ENCODE measurements at regions not wholly inside any gene's neighbourhood (a gene's known extent, or its start where the extent isn't known, plus 50 kb on each side); places are given as distances from the start of the nearest gene placed in this dataset.

- Histone ChIP-seq H4K20me1 (ENCODE audit: insufficient read depth) (no peaks in the 10 kb centered on the region), H3K4me2 (no peak overlapping the region), H3F3A (ENCODE audit: insufficient read depth, low read depth) (no peaks in the 10 kb centered on the region), H3K27me3 (ENCODE audit: insufficient read depth, low read depth) (no peaks in the 10 kb centered on the region), H3K79me2 (ENCODE audit: low read depth) (no peaks in the 10 kb centered on the region), H2AFZ (no peak overlapping the region), H3K27ac (no peak overlapping the region), H3K9me2 (ENCODE audit: insufficient read depth) (no peaks in the 10 kb centered on the region), H3K4me3 (no peak overlapping the region), H3K9me3 (ENCODE audit: insufficient read depth, low read depth) (no peaks in the 10 kb centered on the region; the same call in 1 of the 2 replicates), H3K4me1 (replicated peaks; ENCODE audit: insufficient read depth) (no peaks in the 10 kb centered on the region), H3K36me3 (ENCODE audit: low read depth) (no peaks in the 10 kb centered on the region)
- intact Hi-C loops (cut with micrococcal nuclease; ENCODE audit: unreplicated experiment): no loop called here
- ChIA-PET CTCF (no interaction called here), POLR2A (ENCODE audit: unreplicated experiment) (no interaction called here)
- TF ChIP-seq, protein P1, sequence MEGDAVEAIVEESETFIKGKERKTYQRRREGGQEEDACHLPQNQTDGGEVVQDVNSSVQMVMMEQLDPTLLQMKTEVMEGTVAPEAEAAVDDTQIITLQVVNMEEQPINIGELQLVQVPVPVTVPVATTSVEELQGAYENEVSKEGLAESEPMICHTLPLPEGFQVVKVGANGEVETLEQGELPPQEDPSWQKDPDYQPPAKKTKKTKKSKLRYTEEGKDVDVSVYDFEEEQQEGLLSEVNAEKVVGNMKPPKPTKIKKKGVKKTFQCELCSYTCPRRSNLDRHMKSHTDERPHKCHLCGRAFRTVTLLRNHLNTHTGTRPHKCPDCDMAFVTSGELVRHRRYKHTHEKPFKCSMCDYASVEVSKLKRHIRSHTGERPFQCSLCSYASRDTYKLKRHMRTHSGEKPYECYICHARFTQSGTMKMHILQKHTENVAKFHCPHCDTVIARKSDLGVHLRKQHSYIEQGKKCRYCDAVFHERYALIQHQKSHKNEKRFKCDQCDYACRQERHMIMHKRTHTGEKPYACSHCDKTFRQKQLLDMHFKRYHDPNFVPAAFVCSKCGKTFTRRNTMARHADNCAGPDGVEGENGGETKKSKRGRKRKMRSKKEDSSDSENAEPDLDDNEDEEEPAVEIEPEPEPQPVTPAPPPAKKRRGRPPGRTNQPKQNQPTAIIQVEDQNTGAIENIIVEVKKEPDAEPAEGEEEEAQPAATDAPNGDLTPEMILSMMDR (conservative IDR thresholded peaks at IDR 0.05): no peak
- no peak for TF ChIP-seq EZH2 (IDR thresholded peaks at IDR 0.05; ENCODE audit: low read depth)
- no peak for DNase-seq
- BruUV-seq (replicated peaks): no TSS peak
These were observed 1501.5 kb downstream of the STIM2 start for GRCh38 chr4:28362169-28362568.

DNA sequence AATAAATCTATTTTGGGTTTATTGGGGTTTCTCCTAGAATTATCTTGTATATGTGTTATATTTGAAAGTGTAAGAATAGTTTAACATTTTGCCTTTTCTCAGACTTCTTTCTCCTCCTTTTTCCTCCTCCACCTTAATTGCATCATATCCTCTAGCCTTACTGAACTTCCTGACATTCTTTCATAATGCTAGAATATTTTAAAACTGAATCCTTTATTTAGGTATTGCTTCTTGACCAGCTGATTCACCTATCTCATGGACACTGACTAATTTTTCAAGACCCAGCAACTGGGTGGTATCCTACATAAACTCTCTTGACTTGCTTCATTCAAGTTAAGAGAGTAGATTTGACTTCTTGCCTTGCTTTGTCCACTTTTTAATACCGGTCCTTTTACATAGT is 1508.9 kb downstream of the STIM2 start:
- no peak overlapping the region for H3K4me3 ChIP-seq
- no peaks in the 10 kb centered on the region for H4K20me1 ChIP-seq (ENCODE audit: insufficient read depth)
- no peaks in the 10 kb centered on the region; the same call in 1 of the 2 replicates for H3K9me2 ChIP-seq (ENCODE audit: insufficient read depth)
- no peaks in the 10 kb centered on the region for H3K79me2 ChIP-seq (ENCODE audit: low read depth)
- H2AFZ ChIP-seq: no peak overlapping the region
- no peak for DNase-seq
- H3K36me3 ChIP-seq (ENCODE audit: low read depth): no peaks in the 10 kb centered on the region
- CTCF ChIA-PET: no interaction called here
- H3K4me2 ChIP-seq: no peak overlapping the region
- no peak overlapping the region for H3K27ac ChIP-seq
- H3K27me3 ChIP-seq (ENCODE audit: insufficient read depth, low read depth): no peaks in the 10 kb centered on the region
- intact Hi-C loops (cut with micrococcal nuclease; ENCODE audit: unreplicated experiment): no loop called here
- POLR2A ChIA-PET (ENCODE audit: unreplicated experiment): no interaction called here
- TF ChIP-seq, protein P1 (conservative IDR thresholded peaks at IDR 0.05): no peak
- TF ChIP-seq EZH2 (IDR thresholded peaks at IDR 0.05; ENCODE audit: low read depth): no peak
- no TSS peak for BruUV-seq (replicated peaks)
- H3F3A ChIP-seq (ENCODE audit: insufficient read depth, low read depth): no peaks in the 10 kb centered on the region
- no peaks in the 10 kb centered on the region; the same call in 1 of the 2 replicates for H3K9me3 ChIP-seq (ENCODE audit: insufficient read depth, low read depth)
- no peaks in the 10 kb centered on the region for H3K4me1 ChIP-seq (replicated peaks; ENCODE audit: insufficient read depth)

- H3K27ac ChIP-seq: no peak overlapping the region
- TF ChIP-seq, protein P1 (conservative IDR thresholded peaks at IDR 0.05): no peak
- no peak for TF ChIP-seq EZH2 (IDR thresholded peaks at IDR 0.05; ENCODE audit: low read depth)
- BruUV-seq (replicated peaks): no TSS peak
These were observed 1512.5 kb downstream of the STIM2 start for GRCh38 chr4:28373191-28373590.

More at GRCh38 chr4:28373191-28373590, 1512.5 kb downstream of the STIM2 start:
- Histone ChIP-seq H3K4me3 (no peak overlapping the region), H3K27me3 (ENCODE audit: insufficient read depth, low read depth) (no peaks in the 10 kb centered on the region), H3K79me2 (ENCODE audit: low read depth) (no peaks in the 10 kb centered on the region), H3K4me1 (replicated peaks; ENCODE audit: insufficient read depth) (no peaks in the 10 kb centered on the region), H3K9me2 (ENCODE audit: insufficient read depth) (no peaks in the 10 kb centered on the region; the same call in 1 of the 2 replicates), H3K9me3 (ENCODE audit: insufficient read depth, low read depth) (no peaks in the 10 kb centered on the region), H3F3A (ENCODE audit: insufficient read depth, low read depth) (no peaks in the 10 kb centered on the region), H4K20me1 (ENCODE audit: insufficient read depth) (no peaks in the 10 kb centered on the region), H3K4me2 (no peak overlapping the region), H3K36me3 (ENCODE audit: low read depth) (no peaks in the 10 kb centered on the region), H2AFZ (no peak overlapping the region)
- no peak for DNase-seq
- ChIA-PET CTCF (no interaction called here), POLR2A (ENCODE audit: unreplicated experiment) (no interaction called here)
- intact Hi-C loops (cut with micrococcal nuclease; ENCODE audit: unreplicated experiment): no loop called here
